HG03439 (cell line): ENCODE measurements at regions not wholly inside any gene's neighbourhood (a gene's known extent, or its start where the extent isn't known, plus 50 kb on each side); places are given as distances from the start of the nearest gene placed in this dataset.

Experiments used
- ATAC-seq: cut with Tn5 transposase; IDR thresholded peaks from one replicate; pipeline ENCODE4 v1.9.1; 2021; ENCODE audit warnings: mild to moderate bottlenecking, moderate library complexity; ENCODE audit not compliant: unreplicated experiment

- no peak for ATAC-seq
Observed at GRCh38 chr21:18191139-18191538, 53.5 kb upstream of the CHODL start.

- ATAC-seq = no peak
Observed at GRCh38 chr21:18178509-18178908, 66.1 kb upstream of the CHODL start.

DNA sequence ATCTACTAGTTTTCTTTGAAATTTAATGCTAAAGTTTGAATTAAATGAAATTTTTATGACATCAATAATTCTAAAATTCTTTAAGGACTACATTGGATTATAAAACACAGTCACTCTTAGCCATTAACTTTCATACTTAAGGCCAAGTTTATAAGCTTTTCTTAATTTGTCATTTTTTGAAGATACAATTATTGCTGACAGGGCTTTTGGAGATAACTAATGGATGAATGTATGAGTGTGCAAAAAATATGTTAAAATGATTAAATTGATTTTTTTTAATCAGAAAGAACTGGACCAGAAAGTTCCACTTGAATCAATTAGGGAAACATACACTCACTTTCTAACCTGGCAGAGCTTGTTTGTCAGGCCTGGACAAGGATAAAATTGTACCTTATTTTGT lies 70.3 kb upstream of the CHODL start:
- ATAC-seq = no peak

DNA sequence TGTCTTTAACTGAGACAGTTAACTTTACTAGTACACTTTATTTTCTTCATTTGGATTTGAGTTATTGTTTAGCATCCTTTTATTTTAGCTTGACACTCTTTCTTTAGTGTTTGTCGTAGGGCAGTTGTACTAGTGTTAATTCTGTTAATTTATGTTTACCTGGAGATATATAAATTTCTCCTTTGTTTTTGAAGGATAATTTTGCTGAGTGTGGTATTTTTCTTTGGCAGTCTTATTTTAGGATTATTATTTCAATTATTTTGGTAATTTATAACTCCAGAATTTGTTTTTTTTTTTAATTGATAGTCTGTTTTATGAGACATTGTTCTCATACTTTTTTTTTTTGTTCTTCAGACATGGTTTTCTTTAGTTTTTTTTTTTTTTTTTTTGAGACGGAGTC lies 73.8 kb upstream of the CHODL start:
- no peak for ATAC-seq

DNA sequence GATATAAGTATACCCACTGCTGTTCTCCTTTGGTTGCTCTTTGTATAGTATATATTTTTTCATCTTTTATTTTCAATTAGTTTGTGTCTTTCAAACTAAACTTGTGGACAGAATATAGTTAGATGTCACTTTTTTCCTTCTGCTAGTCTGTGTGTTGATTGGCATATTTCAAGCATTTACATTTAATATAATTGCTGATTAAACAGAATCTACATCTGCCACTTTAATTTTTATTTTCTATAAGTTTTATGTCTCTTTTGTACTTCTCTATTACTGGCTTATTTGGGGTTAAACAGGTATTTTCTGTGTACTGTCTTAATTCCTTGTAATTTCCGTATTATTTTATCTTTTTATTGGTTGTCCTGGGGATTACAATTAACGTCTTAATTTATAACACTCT lies 74.4 kb upstream of the CHODL start:
- no peak for ATAC-seq

DNA sequence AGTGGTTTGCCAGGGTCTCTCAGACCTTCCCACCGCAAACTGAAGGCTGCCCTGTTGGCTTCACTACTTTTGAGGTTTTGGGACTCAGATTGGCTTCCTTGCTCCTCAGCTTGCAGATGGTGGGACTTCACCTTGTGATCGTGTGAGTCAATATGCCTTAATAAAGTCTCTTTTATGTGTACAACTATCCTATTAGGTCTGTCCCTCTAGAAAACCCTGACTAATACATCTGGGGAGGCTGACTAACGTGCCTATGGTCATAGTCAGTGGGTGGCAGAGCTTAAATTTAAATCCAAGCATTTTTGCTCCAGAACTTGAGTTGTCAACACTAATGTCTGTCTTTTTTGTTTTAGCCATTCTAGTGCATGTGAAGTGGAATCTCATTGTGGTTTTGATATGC lies 76.5 kb upstream of the CHODL start:
- no peak for ATAC-seq

DNA sequence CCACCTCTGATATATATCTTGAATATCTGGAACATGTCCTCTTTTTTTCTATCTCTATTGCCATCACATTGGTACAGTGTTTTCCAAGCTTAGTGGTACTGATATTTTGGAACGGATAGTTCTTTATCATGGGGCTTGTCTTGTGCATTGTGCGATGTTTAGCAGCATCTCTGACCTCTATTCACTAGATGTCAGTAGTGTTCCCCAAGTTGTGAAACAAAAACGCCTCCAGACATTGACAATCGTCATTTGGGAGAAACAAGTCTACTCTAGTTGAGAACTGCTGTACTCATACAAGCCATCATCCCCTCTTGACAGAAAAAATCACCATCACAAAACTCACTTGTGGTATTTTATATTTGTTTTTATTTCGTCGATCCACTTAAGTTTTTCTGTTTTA lies 79.7 kb upstream of the CHODL start:
- no peak for ATAC-seq

- no peak for ATAC-seq
Observed at GRCh38 chr21:18164483-18164882, 80.2 kb upstream of the CHODL start.

- no peak for ATAC-seq
Observed at GRCh38 chr21:18163956-18164355, 80.7 kb upstream of the CHODL start.

- ATAC-seq = no peak
Observed at GRCh38 chr21:18161841-18162240, 82.8 kb upstream of the CHODL start.

- no peak for ATAC-seq
Observed at GRCh38 chr21:18157406-18157805, 87.2 kb upstream of the CHODL start.

DNA sequence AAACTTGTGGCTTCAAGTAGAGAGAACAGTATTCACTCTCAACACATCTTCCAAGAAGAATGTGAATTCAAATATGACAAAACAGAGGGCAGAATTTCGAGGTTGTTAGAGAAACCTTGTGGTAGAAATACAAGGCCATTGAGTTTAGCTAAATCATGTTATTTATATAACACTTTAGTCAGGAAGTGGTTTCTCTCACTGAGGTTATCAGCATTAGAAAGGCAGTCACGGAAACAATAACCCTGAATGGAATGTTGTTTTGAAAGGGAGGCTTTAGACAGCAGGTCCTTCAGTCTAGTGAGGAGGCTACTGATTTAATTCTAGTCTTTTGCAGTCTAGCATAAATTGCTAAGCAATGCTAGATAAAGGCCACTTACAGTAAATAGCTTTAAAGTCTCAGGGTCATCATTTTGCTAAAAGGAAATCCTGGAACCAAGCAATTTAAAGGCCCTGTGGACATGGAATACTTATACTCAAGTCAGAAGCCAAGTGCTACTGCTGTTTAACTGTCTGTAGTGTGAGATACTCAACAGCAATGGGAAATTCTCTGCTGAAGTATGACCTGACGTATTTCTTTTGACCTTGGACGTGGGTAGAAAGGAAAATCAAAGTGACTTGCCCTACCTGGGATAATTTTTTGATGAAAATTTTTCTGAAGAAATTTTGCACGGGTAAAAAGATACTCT lies 89.0 kb upstream of the CHODL start:
- no peak for ATAC-seq

DNA sequence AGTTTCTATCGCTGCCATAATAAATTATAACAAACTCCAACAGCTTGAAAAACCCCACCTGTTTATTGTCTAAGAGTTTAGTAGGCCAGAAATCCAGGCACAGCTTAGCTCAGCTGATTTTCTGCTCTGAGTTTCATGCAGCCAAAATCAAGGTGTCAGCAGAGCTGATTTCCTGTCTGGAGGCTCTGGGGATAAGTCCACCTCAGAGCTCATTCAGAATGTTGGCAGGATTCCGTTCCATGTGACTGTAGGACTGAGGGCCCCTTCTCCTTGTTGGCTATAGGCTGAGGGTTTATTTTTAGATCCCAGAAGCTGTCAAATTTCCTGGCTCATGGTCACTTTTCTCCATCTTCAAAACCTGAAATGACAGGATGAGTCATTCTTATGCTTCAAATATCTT lies 91.6 kb upstream of the CHODL start:
- ATAC-seq = no peak

DNA sequence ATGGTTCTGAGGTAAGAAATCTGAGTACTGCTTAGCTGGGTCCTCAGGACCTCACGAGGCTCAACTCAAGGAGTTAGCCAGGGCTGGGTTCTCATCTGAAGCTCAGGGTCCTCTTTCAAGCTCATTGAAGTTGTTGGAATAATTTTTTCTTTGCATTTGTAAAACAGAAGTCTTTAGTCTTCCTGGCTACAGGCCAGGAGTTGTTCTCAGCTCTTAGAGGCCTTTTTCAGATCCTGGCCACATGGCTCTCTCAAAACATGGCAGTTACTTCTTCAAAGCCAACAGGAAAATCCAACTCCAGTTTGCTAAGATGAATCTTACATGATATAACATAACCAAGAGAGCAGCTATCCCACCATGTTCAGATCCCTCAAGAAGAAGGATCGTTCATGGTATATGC lies 92.3 kb upstream of the CHODL start:
- no peak for ATAC-seq

GRCh38 chr21:18151046-18151445 lies 93.6 kb upstream of the CHODL start:
- no peak for ATAC-seq

DNA sequence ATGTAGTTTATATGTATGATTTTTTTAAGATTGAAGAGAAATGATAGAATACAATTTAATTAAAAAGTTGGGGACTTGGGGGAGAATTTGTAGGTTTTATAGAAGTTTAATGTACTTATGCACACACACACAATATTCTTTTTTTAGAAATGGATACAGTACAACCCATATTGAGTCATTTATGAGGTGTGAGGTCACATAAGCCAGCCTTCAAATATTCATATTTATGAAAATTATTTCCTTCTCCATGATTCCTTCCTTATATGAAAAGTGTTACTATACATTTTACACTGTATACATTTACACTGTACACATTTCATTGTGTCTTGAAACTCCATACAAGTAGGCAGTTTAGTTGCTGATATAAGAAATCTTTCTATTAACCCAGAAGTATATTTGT lies 96.2 kb upstream of the CHODL start:
- ATAC-seq = no peak

DNA sequence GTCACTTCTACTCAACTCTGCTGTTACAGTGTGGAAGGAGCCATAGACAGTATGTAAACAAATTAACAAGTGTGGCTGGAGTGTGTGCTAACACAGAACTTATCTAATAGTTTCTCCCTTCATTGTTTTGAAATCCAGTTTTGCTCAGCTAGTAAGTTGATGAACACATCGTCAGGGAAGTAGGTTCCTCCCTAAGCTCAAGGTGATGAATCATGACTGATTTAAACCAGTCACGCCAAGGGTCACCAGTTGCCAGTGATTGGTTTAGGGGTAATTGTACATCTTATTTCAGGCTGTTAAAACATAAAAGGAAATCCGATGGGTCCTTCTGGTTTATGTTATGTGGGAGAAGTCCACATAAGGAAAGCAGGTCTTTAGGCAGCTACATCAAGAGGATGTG lies 97.0 kb upstream of the CHODL start:
- no peak for ATAC-seq

DNA sequence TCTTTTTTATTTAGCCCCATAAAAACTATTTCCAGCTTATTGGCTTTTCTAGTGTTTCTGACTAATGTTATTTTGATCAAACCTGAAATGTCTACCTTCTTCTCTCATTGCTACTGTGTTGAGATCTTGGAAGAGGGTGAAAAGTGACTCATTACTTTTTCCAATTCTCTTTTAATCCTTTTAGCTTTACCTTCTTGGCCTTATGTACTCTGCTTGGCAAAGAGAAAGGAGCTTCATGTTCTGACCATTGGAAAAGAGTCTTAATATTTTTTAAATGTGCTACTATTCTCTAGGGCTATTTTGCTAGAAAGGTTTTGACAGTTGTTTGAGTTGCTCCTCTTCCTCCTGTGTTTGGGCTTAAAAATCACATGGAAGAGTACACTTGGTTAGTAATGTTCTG lies 97.8 kb upstream of the CHODL start:
- no peak for ATAC-seq

- ATAC-seq = no peak
Observed at GRCh38 chr21:18144339-18144738, 100.3 kb upstream of the CHODL start.

GRCh38 chr21:18142655-18143054 lies 102.0 kb upstream of the CHODL start:
- ATAC-seq = no peak

- ATAC-seq = no peak
Observed at GRCh38 chr21:18138507-18138906, 106.1 kb upstream of the CHODL start.

DNA sequence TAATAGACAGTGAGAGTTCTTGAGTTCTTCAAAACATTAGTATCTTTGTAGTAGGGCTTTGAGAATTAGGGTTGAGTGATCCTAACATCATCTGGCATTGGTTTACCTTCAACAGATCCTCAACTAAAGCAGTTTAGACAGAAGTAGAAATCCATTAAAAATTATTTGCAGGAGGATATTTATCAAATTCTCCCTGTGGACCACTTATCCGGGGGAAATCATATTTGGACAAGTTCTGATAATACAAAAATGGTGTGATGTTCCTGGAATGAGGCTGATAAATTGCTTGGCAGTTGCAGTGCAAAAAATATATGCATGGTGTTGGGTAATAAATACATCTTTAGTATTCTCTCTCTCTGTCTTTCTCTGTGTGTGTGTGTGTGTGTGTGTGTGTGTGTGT lies 115.1 kb upstream of the CHODL start:
- no peak for ATAC-seq

DNA sequence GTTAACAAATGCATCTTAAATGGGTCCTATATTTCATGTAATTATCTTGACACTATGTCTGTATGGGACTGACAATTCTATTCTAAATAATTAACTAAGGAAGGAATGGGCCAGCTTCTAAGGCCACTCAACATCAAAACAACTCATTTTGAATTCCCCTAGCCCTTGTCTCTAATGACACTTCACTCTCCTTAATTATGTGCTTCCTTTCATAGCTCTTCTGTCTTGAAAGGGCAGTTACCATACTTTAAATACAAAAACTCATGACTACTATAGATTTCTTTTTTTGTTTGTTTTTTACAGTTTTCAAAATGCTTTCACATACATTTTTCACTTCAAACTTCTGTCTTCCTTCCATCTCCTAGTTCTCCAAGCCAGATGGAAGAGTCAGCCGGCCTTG lies 126.1 kb upstream of the CHODL start:
- ATAC-seq = no peak

GRCh38 chr21:18117176-18117575 lies 127.5 kb upstream of the CHODL start:
- ATAC-seq = no peak
